ENCODE measurements at regions not wholly inside any gene's neighbourhood (a gene's known extent, or its start where the extent isn't known, plus 50 kb on each side); places are given as distances from the start of the nearest gene placed in this dataset.

- TF ChIP-seq POLR2AphosphoS5 (IDR thresholded peaks at IDR 0.05; ENCODE audit: borderline replicate concordance, low read depth, low read length), result no peak
- no peak for TF ChIP-seq EZH2 (IDR thresholded peaks at IDR 0.05)
- TF ChIP-seq FOXP2 (optimal IDR thresholded peaks at IDR 0.05; ENCODE audit: control extremely low read depth, extremely low read length, insufficient read depth), result no peak
Observed at GRCh38 chr16:35440875-35441274, 1981.5 kb downstream of the TP53TG3F start.
